ENCODE measurements at regions not wholly inside any gene's neighbourhood (a gene's known extent, or its start where the extent isn't known, plus 50 kb on each side); places are given as distances from the start of the nearest gene placed in this dataset.
"Not testable (repeated sequence)": the region's sequence is repeated elsewhere in the genome, so short reads cannot be mapped to it uniquely, and the experiment has no call there.

GRCh38 chr21:22154579-22155274 is 1156.5 kb downstream of the NCAM2 start:
- Mint-ChIP-seq H3K9me3 (no peaks in the 10 kb centered on the region), H3K27me3 (ENCODE audit: low read depth) (no peaks in the 10 kb centered on the region), H3K4me3 (no peak overlapping the region), H3K36me3 (ENCODE audit: low read depth) (no peaks in the 10 kb centered on the region), H3K27ac (no peak overlapping the region), H3K4me1 (no peaks in the 10 kb centered on the region)
- no peak for TF ChIP-seq CTCF (IDR thresholded peaks at IDR 0.05; ENCODE audit: unreplicated experiment in 3 of 3)

GRCh38 chr21:22164912-22165311 is 1166.7 kb downstream of the NCAM2 start:
- Mint-ChIP-seq H3K27ac (no peak overlapping the region), H3K9me3 (peaks cover 2% of the 10 kb centered on the region), H3K4me3 (no peak overlapping the region), H3K27me3 (ENCODE audit: low read depth) (peaks cover 4% of the 10 kb centered on the region), H3K4me1 (no peaks in the 10 kb centered on the region), H3K36me3 (ENCODE audit: low read depth) (no peaks in the 10 kb centered on the region)
- no peak for TF ChIP-seq CTCF (IDR thresholded peaks at IDR 0.05; ENCODE audit: unreplicated experiment in 3 of 3)

- Mint-ChIP-seq H3K4me1 (no peaks in the 10 kb centered on the region), H3K9me3 (no peaks in the 10 kb centered on the region), H3K4me3 (no peak overlapping the region), H3K27ac (no peak overlapping the region), H3K36me3 (ENCODE audit: low read depth) (no peaks in the 10 kb centered on the region), H3K27me3 (ENCODE audit: low read depth) (peaks cover 4% of the 10 kb centered on the region)
- TF ChIP-seq CTCF (IDR thresholded peaks at IDR 0.05; ENCODE audit: unreplicated experiment in 3 of 3): no peak
Measured at GRCh38 chr21:22174746-22175145, 1176.5 kb downstream of the NCAM2 start.

GRCh38 chr21:22189278-22189677 is 1191.1 kb downstream of the NCAM2 start:
- no peak overlapping the region for H3K4me3 Mint-ChIP-seq
- TF ChIP-seq CTCF (IDR thresholded peaks at IDR 0.05; ENCODE audit: unreplicated experiment in 3 of 3): no peak
- no peak overlapping the region for H3K27ac Mint-ChIP-seq
- H3K9me3 Mint-ChIP-seq: no peaks in the 10 kb centered on the region
- no peaks in the 10 kb centered on the region for H3K27me3 Mint-ChIP-seq (ENCODE audit: low read depth)
- H3K36me3 Mint-ChIP-seq (ENCODE audit: low read depth): no peaks in the 10 kb centered on the region
- H3K4me1 Mint-ChIP-seq: peaks cover 6% of the 10 kb centered on the region

GRCh38 chr21:22191581-22191980 is 1193.4 kb downstream of the NCAM2 start:
- TF ChIP-seq CTCF (IDR thresholded peaks at IDR 0.05; ENCODE audit: unreplicated experiment in 3 of 3): no peak
- peaks cover 6% of the 10 kb centered on the region for H3K4me1 Mint-ChIP-seq

GRCh38 chr21:22192766-22193165 is 1194.6 kb downstream of the NCAM2 start:
- H3K36me3 Mint-ChIP-seq (ENCODE audit: low read depth): no peaks in the 10 kb centered on the region
- H3K27ac Mint-ChIP-seq: no peak overlapping the region
- no peak overlapping the region for H3K4me3 Mint-ChIP-seq
- peaks cover 6% of the 10 kb centered on the region for H3K4me1 Mint-ChIP-seq
- TF ChIP-seq CTCF (IDR thresholded peaks at IDR 0.05; ENCODE audit: unreplicated experiment in 3 of 3): no peak
- no peaks in the 10 kb centered on the region for H3K9me3 Mint-ChIP-seq
- H3K27me3 Mint-ChIP-seq (ENCODE audit: low read depth): no peaks in the 10 kb centered on the region

More at GRCh38 chr21:22191581-22191980, 1193.4 kb downstream of the NCAM2 start:
- Mint-ChIP-seq H3K9me3 (no peaks in the 10 kb centered on the region), H3K27me3 (ENCODE audit: low read depth) (no peaks in the 10 kb centered on the region), H3K4me3 (no peak overlapping the region), H3K36me3 (ENCODE audit: low read depth) (no peaks in the 10 kb centered on the region), H3K27ac (no peak overlapping the region)

- not testable (repeated sequence) for H3K4me3 Mint-ChIP-seq; H3K4me1 Mint-ChIP-seq; H3K36me3 Mint-ChIP-seq (ENCODE audit: low read depth); H3K27me3 Mint-ChIP-seq (ENCODE audit: low read depth); H3K27ac Mint-ChIP-seq; H3K9me3 Mint-ChIP-seq
Measured at GRCh38 chr21:22194986-22195385, 1196.8 kb downstream of the NCAM2 start.
